ENCODE measurements at regions not wholly inside any gene's neighbourhood (a gene's known extent, or its start where the extent isn't known, plus 50 kb on each side); places are given as distances from the start of the nearest gene placed in this dataset.

- no peaks in the 10 kb centered on the region for H3K9me3 ChIP-seq (ENCODE audit: control extremely low read depth in 1 of 3, control insufficient read depth in 2 of 3, insufficient read depth in 1 of 3, low read length in 2 of 3)
- no peaks in the 10 kb centered on the region for H3K4me1 Mint-ChIP-seq
- ChIA-PET CTCF (no interaction called here), POLR2A (no interaction called here)
- H2AFZ ChIP-seq (ENCODE audit: insufficient read depth, low read depth, low read length, poor library complexity, severe bottlenecking), result no peak overlapping the region
- H3K79me2 ChIP-seq (ENCODE audit: control insufficient read depth, insufficient read depth, low read length), result no peaks in the 10 kb centered on the region
- H4K20me1 ChIP-seq (ENCODE audit: control insufficient read depth, insufficient read depth, low read length, poor library complexity, severe bottlenecking), result no peaks in the 10 kb centered on the region
- no peaks in the 10 kb centered on the region for H3K27me3 ChIP-seq (replicated peaks in 1 of 4; ENCODE audit: control extremely low read depth in 1 of 4, control insufficient read depth in 3 of 4, insufficient read depth in 4 of 4, low read length in 3 of 4)
- H3K36me3 ChIP-seq (replicated peaks in 1 of 2; ENCODE audit: control extremely low read depth in 1 of 2, control insufficient read depth in 1 of 2, extremely low read depth in 1 of 2, insufficient read depth in 2 of 2, low read length in 1 of 2), result no peaks in the 10 kb centered on the region
- ATAC-seq (ENCODE audit: low read depth) (no peak), DNase-seq (no peak)
- no peak overlapping the region for H3K27ac Mint-ChIP-seq
- WGBS (ENCODE audit: insufficient coverage), result 53% methylated on average over 2 of the region's 6 CpGs
- H3K4me3 ChIP-seq (ENCODE audit: control extremely low read depth in 1 of 5, extremely low read depth in 1 of 5, insufficient read depth in 1 of 5, low read depth in 2 of 5, low read length in 4 of 5), result no peak overlapping the region
- no peak overlapping the region for H3K4me3 Mint-ChIP-seq
- no peaks in the 10 kb centered on the region for H3K9me3 Mint-ChIP-seq (ENCODE audit: insufficient read depth)
- no peak overlapping the region for H3K9ac ChIP-seq (ENCODE audit: low read length)
- no peaks in the 10 kb centered on the region for H3K27me3 Mint-ChIP-seq
- intact Hi-C loops (cut with micrococcal nuclease), result no loop called here
- no peak overlapping the region for H3K4me2 ChIP-seq (replicated peaks; ENCODE audit: low read depth, low read length, poor library complexity, severe bottlenecking)
- no peaks in the 10 kb centered on the region for H3K4me1 ChIP-seq (ENCODE audit: control insufficient read depth in 2 of 2, insufficient read depth in 2 of 2, low read length in 2 of 2)
- H3K27ac ChIP-seq (ENCODE audit: low read length in 2 of 2), result no peak overlapping the region
- TF ChIP-seq CTCF (IDR thresholded peaks at IDR 0.05) (no peak), EZH2 (IDR thresholded peaks at IDR 0.05; ENCODE audit: borderline replicate concordance, insufficient read depth, low read depth, low read length, poor library complexity, severe bottlenecking) (no peak)
Measured at GRCh38 chr17:71869841-71870545, 250.8 kb upstream of the SOX9 start.

- H2AFZ ChIP-seq (ENCODE audit: insufficient read depth, low read depth, low read length, poor library complexity, severe bottlenecking), result no peak overlapping the region
- no peaks in the 10 kb centered on the region for H4K20me1 ChIP-seq (ENCODE audit: control insufficient read depth, insufficient read depth, low read length, poor library complexity, severe bottlenecking)
- Mint-ChIP-seq H3K4me1 (no peaks in the 10 kb centered on the region), H3K27ac (no peak overlapping the region), H3K4me3 (no peak overlapping the region), H3K9me3 (ENCODE audit: insufficient read depth) (no peaks in the 10 kb centered on the region), H3K27me3 (no peaks in the 10 kb centered on the region)
- CTCF ChIA-PET, result no interaction called here
- no peaks in the 10 kb centered on the region for H3K4me1 ChIP-seq (ENCODE audit: control insufficient read depth in 2 of 2, insufficient read depth in 2 of 2, low read length in 2 of 2)
- no peak for TF ChIP-seq EZH2 (IDR thresholded peaks at IDR 0.05; ENCODE audit: borderline replicate concordance, insufficient read depth, low read depth, low read length, poor library complexity, severe bottlenecking)
- no peak for TF ChIP-seq CTCF (IDR thresholded peaks at IDR 0.05)
- ATAC-seq (ENCODE audit: low read depth) (no peak), DNase-seq (no peak)
- no peak overlapping the region for H3K9ac ChIP-seq (ENCODE audit: low read length)
- WGBS (ENCODE audit: insufficient coverage), result 0% methylated on average over 1 of the region's 1 CpG
- no peaks in the 10 kb centered on the region for H3K27me3 ChIP-seq (replicated peaks in 1 of 4; ENCODE audit: control extremely low read depth in 1 of 4, control insufficient read depth in 3 of 4, insufficient read depth in 4 of 4, low read length in 3 of 4)
- no peaks in the 10 kb centered on the region for H3K9me3 ChIP-seq (ENCODE audit: control extremely low read depth in 1 of 3, control insufficient read depth in 2 of 3, insufficient read depth in 1 of 3, low read length in 2 of 3)
- intact Hi-C loops (cut with micrococcal nuclease), result no loop called here
- no peak overlapping the region for H3K4me3 ChIP-seq (ENCODE audit: control extremely low read depth in 1 of 5, extremely low read depth in 1 of 5, insufficient read depth in 1 of 5, low read depth in 2 of 5, low read length in 4 of 5)
- no peak overlapping the region for H3K4me2 ChIP-seq (replicated peaks; ENCODE audit: low read depth, low read length, poor library complexity, severe bottlenecking)
- H3K36me3 ChIP-seq (replicated peaks in 1 of 2; ENCODE audit: control extremely low read depth in 1 of 2, control insufficient read depth in 1 of 2, extremely low read depth in 1 of 2, insufficient read depth in 2 of 2, low read length in 1 of 2), result no peaks in the 10 kb centered on the region
- H3K27ac ChIP-seq (ENCODE audit: low read length in 2 of 2), result no peak overlapping the region
- POLR2A ChIA-PET, result no interaction called here
- H3K79me2 ChIP-seq (ENCODE audit: control insufficient read depth, insufficient read depth, low read length), result no peaks in the 10 kb centered on the region
Measured at GRCh38 chr17:71870546-71870862, 250.3 kb upstream of the SOX9 start.

Data from B cell (primary cell).